H1 (cell line): ENCODE measurements at regions not wholly inside any gene's neighbourhood (a gene's known extent, or its start where the extent isn't known, plus 50 kb on each side); places are given as distances from the start of the nearest gene placed in this dataset.

Experiments
- CTCF ChIA-PET: fragments of 300-600 bp; sonication (Branson Sonifier 250); formaldehyde crosslinking; loops from one replicate; lab custom pipeline; 2021; ENCODE audit not compliant: partially characterized antibody; lab: Charles Lee
- POLR2A ChIA-PET: fragments of 300-600 bp; sonication (Branson Sonifier 250); formaldehyde crosslinking; loops from one replicate; lab custom pipeline; 2021; ENCODE audit warnings: inconsistent platforms; ENCODE audit not compliant: partially characterized antibody; lab: Charles Lee
- DNase-seq, 2 experiments: peaks; one replicate each; pipeline versions ENCODE4 v3.0.0 to v3.0.0-alpha.2; 2010 to 2022; ENCODE audit warnings: low spot score in 2 of 2, low read depth in 1 of 2, mixed read lengths in 1 of 2
- FAIRE-seq: peaks from 2 replicates; lab custom pipeline; 2011; peaks lifted over from hg19 to GRCh38; lab: Jason Lieb, UNC
- H2AFZ ChIP-seq: 2 replicates; pipeline ENCODE4 v1.8.1; 2012; ENCODE audit warnings: low read length, inconsistent platforms
- H2AK5ac ChIP-seq: 2 replicates; pipeline ENCODE4 v1.6.1; 2013; ENCODE audit warnings: low read depth, low read length
- H2BK120ac ChIP-seq: replicated peaks from 2 replicates; pipeline ENCODE3; 2013; ENCODE audit warnings: low read depth, low read length, inconsistent platforms
- H2BK12ac ChIP-seq: 2 replicates; pipeline ENCODE4 v1.6.1; 2013; ENCODE audit warnings: low read depth, low read length
- H2BK15ac ChIP-seq: 2 replicates; pipeline ENCODE4 v1.6.1; 2013; ENCODE audit warnings: low read length
- H2BK20ac ChIP-seq: 2 replicates; pipeline ENCODE4 v1.6.1; 2013; ENCODE audit warnings: low read length
- H2BK5ac ChIP-seq: 2 replicates; pipeline ENCODE4 v1.6.1; 2013; ENCODE audit warnings: low read depth, low read length
- H3K14ac ChIP-seq: 2 replicates; pipeline ENCODE4 v1.6.1; 2013; ENCODE audit warnings: inconsistent platforms; ENCODE audit not compliant: insufficient read length
- H3K18ac ChIP-seq: 2 replicates; pipeline ENCODE4 v1.6.1; 2013; ENCODE audit warnings: low read length; ENCODE audit errors: extremely low read depth
- H3K23ac ChIP-seq: 2 replicates; pipeline ENCODE4 v1.6.1; 2013; ENCODE audit warnings: inconsistent platforms; ENCODE audit not compliant: insufficient read length
- H3K23me2 ChIP-seq: 2 replicates; pipeline ENCODE4 v1.6.1; 2013; ENCODE audit warnings: low read depth, low read length
- H3K27ac ChIP-seq: 2 replicates; pipeline ENCODE4 v1.6.1; 2011; ENCODE audit warnings: low read depth, low read length, inconsistent platforms
- H3K27me3 ChIP-seq, 4 experiments: replicated peaks in 1 of 4; 1 replicate in 1 of 4; 2 replicates in 3 of 4; pipeline versions ENCODE4 v1.6.1 to v1.8.1; 2011 to 2013; ENCODE audit warnings: low read length in 3 of 4, mild to moderate bottlenecking in 3 of 4, inconsistent platforms in 2 of 4, mixed read lengths in 2 of 4, moderate library complexity in 1 of 4; ENCODE audit not compliant: control insufficient read depth in 3 of 4, insufficient read depth in 3 of 4; ENCODE audit errors: extremely low read depth in 1 of 4
- H3K36me3 ChIP-seq, 4 experiments: 2 replicates each; pipeline versions ENCODE4 v1.6.1 to v1.8.1; 2011 to 2013; ENCODE audit warnings: mild to moderate bottlenecking in 4 of 4, low read length in 3 of 4, moderate library complexity in 2 of 4, control low read depth in 1 of 4, inconsistent platforms in 1 of 4; ENCODE audit not compliant: insufficient read depth in 4 of 4, control insufficient read depth in 2 of 4
- H3K4ac ChIP-seq: replicated peaks from 2 replicates; pipeline ENCODE3; 2013; ENCODE audit warnings: low read length, low read depth, mixed read lengths, inconsistent platforms; ENCODE audit not compliant: insufficient read length
- H3K4me1 ChIP-seq, 4 experiments: replicated peaks in 1 of 4; 1 replicate in 1 of 4; 2 replicates in 3 of 4; pipeline versions ENCODE4 v1.6.1 to v1.8.1; 2011 to 2013; ENCODE audit warnings: low read length in 3 of 4, inconsistent platforms in 2 of 4, mixed read lengths in 1 of 4; ENCODE audit not compliant: insufficient read depth in 4 of 4, control insufficient read depth in 3 of 4
- H3K4me2 ChIP-seq, 2 experiments: 2 replicates each; pipeline versions ENCODE4 v1.6.1 to v1.8.1; 2011 to 2013; ENCODE audit warnings: low read depth in 2 of 2, low read length in 2 of 2, control low read depth in 1 of 2, inconsistent platforms in 1 of 2, mild to moderate bottlenecking in 1 of 2; ENCODE audit not compliant: insufficient read depth in 1 of 2
- H3K4me3 ChIP-seq, 4 experiments: fragments of 200-600, 300-600 bp in 1 of 4; sonication (generic), shearing (Covaris generic), sonication (Bioruptor Twin) in 1 of 4; 2 replicates each; pipeline versions ENCODE4 v1.5.1 to v1.8.1; 2011 to 2016; ENCODE audit warnings: low read length in 4 of 4, low read depth in 3 of 4, control low read depth in 2 of 4, inconsistent platforms in 2 of 4, mild to moderate bottlenecking in 2 of 4, mixed read lengths in 1 of 4, moderate library complexity in 1 of 4; ENCODE audit not compliant: insufficient read depth in 2 of 4; ENCODE audit errors: extremely low read depth in 1 of 4
- H3K56ac ChIP-seq: replicated peaks from 2 replicates; pipeline ENCODE3; 2013; ENCODE audit warnings: low read depth, mild to moderate bottlenecking, mixed read lengths, low read length, inconsistent platforms; ENCODE audit not compliant: insufficient read length
- H3K79me1 ChIP-seq: 2 replicates; pipeline ENCODE4 v1.6.1; 2013; ENCODE audit warnings: low read depth, low read length, control low read depth
- H3K79me2 ChIP-seq, 2 experiments: 2 replicates each; pipeline versions ENCODE4 v1.6.1 to v1.8.1; 2012 to 2013; ENCODE audit warnings: low read length in 2 of 2, mild to moderate bottlenecking in 2 of 2, inconsistent platforms in 1 of 2; ENCODE audit not compliant: insufficient read depth in 2 of 2, control insufficient read depth in 1 of 2
- H3K9ac ChIP-seq, 4 experiments: replicated peaks in 1 of 4; 1 replicate in 1 of 4; 2 replicates in 3 of 4; pipeline versions ENCODE4 v1.6.1 to v1.8.1; 2011 to 2013; ENCODE audit warnings: low read depth in 3 of 4, low read length in 3 of 4, control low read depth in 2 of 4, mild to moderate bottlenecking in 2 of 4, moderate library complexity in 2 of 4, inconsistent platforms in 1 of 4; ENCODE audit errors: extremely low read depth in 1 of 4
- H3K9me3 ChIP-seq, 2 experiments: 2 replicates each; pipeline versions ENCODE4 v1.6.1 to v1.8.1; 2012 to 2013; ENCODE audit warnings: mild to moderate bottlenecking in 2 of 2, moderate library complexity in 2 of 2, control low read depth in 1 of 2, inconsistent platforms in 1 of 2, low read depth in 1 of 2, low read length in 1 of 2, mixed read lengths in 1 of 2; ENCODE audit not compliant: insufficient read depth in 2 of 2
- H4K20me1 ChIP-seq, 2 experiments: replicated peaks in 1 of 2; 2 replicates each; pipeline versions ENCODE3 to v1.8.1; 2011 to 2013; ENCODE audit warnings: inconsistent platforms in 2 of 2, low read length in 2 of 2, mild to moderate bottlenecking in 1 of 2; ENCODE audit not compliant: insufficient read depth in 2 of 2, control insufficient read depth in 1 of 2
- H4K5ac ChIP-seq: 2 replicates; pipeline ENCODE4 v1.6.1; 2013; ENCODE audit warnings: low read length, low read depth, mixed read lengths, inconsistent platforms; ENCODE audit not compliant: insufficient read length
- H4K8ac ChIP-seq: 2 replicates; pipeline ENCODE4 v1.8.0; 2013; ENCODE audit warnings: mild to moderate bottlenecking, moderate library complexity, low read length, inconsistent platforms; ENCODE audit not compliant: insufficient read depth; ENCODE audit errors: extremely low read depth
- H4K91ac ChIP-seq: replicated peaks from 2 replicates; pipeline ENCODE3; 2013; ENCODE audit warnings: low read length, mixed read lengths, inconsistent platforms; ENCODE audit not compliant: insufficient read length
- ATF3 ChIP-seq: IDR thresholded peaks from 2 replicates; pipeline ENCODE4 v1.6.1; 2011; ENCODE audit warnings: low read depth, mild to moderate bottlenecking, low read length; ENCODE audit not compliant: insufficient read depth
- BACH1 ChIP-seq: IDR thresholded peaks from 2 replicates; pipeline ENCODE4 v1.6.1; 2012; ENCODE audit warnings: low read length, improper control_type of control experiment
- CREB1 ChIP-seq: IDR thresholded peaks from 2 replicates; pipeline ENCODE4 v1.6.1; 2012; ENCODE audit warnings: inconsistent platforms
- CTBP2 ChIP-seq: IDR thresholded peaks from 2 replicates; pipeline ENCODE4 v1.7.0; 2011; ENCODE audit warnings: borderline replicate concordance, mild to moderate bottlenecking, moderate library complexity, mixed read lengths, low read length; ENCODE audit not compliant: insufficient read depth, insufficient read length
- GABPA ChIP-seq: IDR thresholded peaks from 2 replicates; pipeline ENCODE4 v1.6.1; 2011; ENCODE audit warnings: mild to moderate bottlenecking, low read length, moderate library complexity, borderline replicate concordance; ENCODE audit not compliant: insufficient read depth
- JUND ChIP-seq: IDR thresholded peaks from 2 replicates; pipeline ENCODE4 v1.6.1; 2011; ENCODE audit warnings: mild to moderate bottlenecking, improper control_type of control experiment, low read length
- KDM5A ChIP-seq: fragments of 200-600 bp; IDR thresholded peaks from 2 replicates; pipeline ENCODE4 v1.7.1; 2012; ENCODE audit warnings: mild to moderate bottlenecking, low read length, inconsistent platforms, mixed read lengths
- POU5F1 ChIP-seq: IDR thresholded peaks from 2 replicates; pipeline ENCODE4 v1.6.1; 2011; ENCODE audit warnings: low read depth, mild to moderate bottlenecking, low read length, moderate library complexity
- SIN3A ChIP-seq, 2 experiments: IDR thresholded peaks in 1 of 2; conservative IDR thresholded peaks in 1 of 2; 2 replicates each; pipeline ENCODE4 v1.6.1; 2011 to 2012; ENCODE audit warnings: low read length in 2 of 2, improper control_type of control experiment in 1 of 2, low read depth in 1 of 2, mild to moderate bottlenecking in 1 of 2
- SP1 ChIP-seq: IDR thresholded peaks from 2 replicates; pipeline ENCODE4 v1.6.1; 2011; ENCODE audit warnings: low read depth, low read length
- SP2 ChIP-seq: IDR thresholded peaks from 2 replicates; pipeline ENCODE4 v1.6.1; 2012; ENCODE audit warnings: mild to moderate bottlenecking, low read length, inconsistent platforms
- TAF1 ChIP-seq: IDR thresholded peaks from 2 replicates; pipeline ENCODE4 v1.6.1; 2011; ENCODE audit warnings: mild to moderate bottlenecking, low read depth, low read length
- TAF7 ChIP-seq: optimal IDR thresholded peaks from 2 replicates; pipeline ENCODE3; 2011; ENCODE audit warnings: low read depth, mild to moderate bottlenecking, inconsistent platforms, low read length, moderate library complexity, borderline replicate concordance
- TBP ChIP-seq: IDR thresholded peaks from 2 replicates; pipeline ENCODE4 v1.6.1; 2011; ENCODE audit warnings: low read depth, low read length, improper control_type of control experiment
- YY1 ChIP-seq: IDR thresholded peaks from 2 replicates; pipeline ENCODE4 v1.6.1; 2011; ENCODE audit warnings: low read depth, mild to moderate bottlenecking, low read length
- ZNF274 ChIP-seq: IDR thresholded peaks from 2 replicates; pipeline ENCODE4 v1.7.0; 2012; ENCODE audit warnings: low read length, borderline replicate concordance; ENCODE audit errors: extremely low read depth
- WGBS, 2 experiments: shearing (Covaris generic) in 1 of 2; methylation state at CpG; one replicate each; pipeline versions ENCODE4 v1.1.6 to v1.1.7; 2013 to 2015; ENCODE audit warnings: low lambda C conversion rate in 2 of 2, mixed read lengths in 2 of 2, inconsistent platforms in 1 of 2, low coverage in 1 of 2, missing lambda C conversion rate in 1 of 2; ENCODE audit not compliant: insufficient replicate concordance in 2 of 2, insufficient coverage in 1 of 2, insufficient read length in 1 of 2; ENCODE audit errors: extremely low coverage in 1 of 2, missing lambda C conversion rate in 1 of 2; 5-methylcytosine and 5-hydroxymethylcytosine counted together

GRCh38 chr1:25109531-25109951, 122.8 kb downstream of the SYF2 start:
- Histone ChIP-seq H3K36me3 (no peaks in the 10 kb centered on the region), H2BK15ac (no peak overlapping the region), H4K91ac (no peak overlapping the region), H3K56ac (no peak overlapping the region), H3K23me2 (no peaks in the 10 kb centered on the region), H3K4ac (no peak overlapping the region), H3K4me1 (no peaks in the 10 kb centered on the region), H2AK5ac (no peak overlapping the region)
- CTCF ChIA-PET: no interaction called here
- no peak for FAIRE-seq
- TF ChIP-seq JUND (no peak), CTBP2 (no peak), TBP (no peak), ATF3 (no peak), BACH1 (no peak), TAF1 (no peak), GABPA (no peak), SP1 (no peak), SP2 (no peak), POU5F1 (no peak), CREB1 (no peak), YY1 (no peak), TAF7 (no peak), KDM5A (no peak), SIN3A (conservative IDR thresholded peaks at IDR 0.05 in 1 of 2, IDR thresholded peaks at IDR 0.05 in 1 of 2; ENCODE audit: low read depth in 1 of 2, low read length in 2 of 2) (no peak), ZNF274 (no peak)
- TF ChIP-seq, all 59 proteins: peak for 0
- DNase-seq: no peak
- H4K5ac ChIP-seq: no peak overlapping the region
- POLR2A ChIA-PET: no interaction called here
- no peak overlapping the region for H2BK20ac ChIP-seq
- H2BK5ac ChIP-seq: no peak overlapping the region
- 86% methylated on average over 2 of the region's 2 CpGs; no CpG with 5 or more reads in 1 of the 2 experiments for WGBS, 2 experiments
- H4K8ac ChIP-seq: no peak overlapping the region
- no peak overlapping the region for H3K14ac ChIP-seq
- H2AFZ ChIP-seq: no peak overlapping the region
- no peaks in the 10 kb centered on the region for H4K20me1 ChIP-seq
- no peaks in the 10 kb centered on the region for H3K79me2 ChIP-seq
- no peak overlapping the region for H2BK120ac ChIP-seq
- no peak overlapping the region for H3K4me3 ChIP-seq
- no peak overlapping the region for H2BK12ac ChIP-seq
- no peak overlapping the region for H3K23ac ChIP-seq
- H3K79me1 ChIP-seq: no peaks in the 10 kb centered on the region
- H3K18ac ChIP-seq: no peak overlapping the region
- no peaks in the 10 kb centered on the region for H3K27me3 ChIP-seq
- H3K9me3 ChIP-seq: peaks cover 0 to 11% of the 10 kb centered on the region in 2 experiments; a peak in 1 of 4 replicates
- no peak overlapping the region for H3K4me2 ChIP-seq
- H3K27ac ChIP-seq: no peak overlapping the region
- H3K9ac ChIP-seq: no peak overlapping the region
